GM21619 (cell line): ENCODE measurements at regions not wholly inside any gene's neighbourhood (a gene's known extent, or its start where the extent isn't known, plus 50 kb on each side); places are given as distances from the start of the nearest gene placed in this dataset.
"Not testable (repeated sequence)": the region's sequence is repeated elsewhere in the genome, so short reads cannot be mapped to it uniquely, and the experiment has no call there.

Source experiments
- ATAC-seq: cut with Tn5 transposase; IDR thresholded peaks from one replicate; pipeline ENCODE4 v1.9.1; 2021; ENCODE audit not compliant: unreplicated experiment

DNA sequence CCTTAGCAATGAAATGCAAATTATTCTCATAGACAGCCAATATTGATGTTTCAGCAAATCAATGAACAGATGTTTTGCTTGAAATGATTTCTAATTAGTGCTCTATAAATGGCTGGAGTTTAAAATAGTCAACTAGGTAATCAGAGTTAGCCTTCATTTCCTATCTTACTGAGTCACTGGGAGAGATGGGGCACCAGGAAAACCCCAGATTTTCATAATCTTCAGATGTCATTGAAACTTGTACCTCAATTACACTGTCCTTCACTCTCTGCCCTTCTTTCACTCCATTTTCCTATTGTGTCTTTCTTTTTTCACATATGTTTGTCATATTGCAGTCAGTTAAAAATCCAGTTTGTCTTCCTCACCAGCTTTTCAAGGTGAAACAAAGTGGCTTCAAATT is 92.7 kb downstream of the C12orf75 start:
- no peak for ATAC-seq

DNA sequence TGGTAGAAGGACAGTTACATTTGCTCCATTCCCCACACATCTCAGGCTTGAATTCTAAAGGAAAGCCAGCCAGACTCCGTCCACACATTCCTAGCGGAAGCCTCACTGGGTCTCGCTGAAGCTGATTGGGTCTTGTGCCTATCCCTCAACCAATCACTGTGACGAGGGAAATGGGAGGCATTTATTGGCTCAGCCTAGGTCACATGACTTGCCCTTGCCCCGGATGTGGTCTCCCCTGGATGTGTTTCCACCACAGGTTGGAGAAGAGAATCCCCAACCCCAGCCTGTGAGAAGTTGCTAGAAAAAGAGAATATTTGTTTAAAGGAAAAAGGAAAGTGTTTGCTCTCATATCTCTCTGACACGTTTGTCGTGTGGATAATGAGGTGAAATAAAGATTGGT is 93.4 kb downstream of the C12orf75 start:
- ATAC-seq, result no peak

DNA sequence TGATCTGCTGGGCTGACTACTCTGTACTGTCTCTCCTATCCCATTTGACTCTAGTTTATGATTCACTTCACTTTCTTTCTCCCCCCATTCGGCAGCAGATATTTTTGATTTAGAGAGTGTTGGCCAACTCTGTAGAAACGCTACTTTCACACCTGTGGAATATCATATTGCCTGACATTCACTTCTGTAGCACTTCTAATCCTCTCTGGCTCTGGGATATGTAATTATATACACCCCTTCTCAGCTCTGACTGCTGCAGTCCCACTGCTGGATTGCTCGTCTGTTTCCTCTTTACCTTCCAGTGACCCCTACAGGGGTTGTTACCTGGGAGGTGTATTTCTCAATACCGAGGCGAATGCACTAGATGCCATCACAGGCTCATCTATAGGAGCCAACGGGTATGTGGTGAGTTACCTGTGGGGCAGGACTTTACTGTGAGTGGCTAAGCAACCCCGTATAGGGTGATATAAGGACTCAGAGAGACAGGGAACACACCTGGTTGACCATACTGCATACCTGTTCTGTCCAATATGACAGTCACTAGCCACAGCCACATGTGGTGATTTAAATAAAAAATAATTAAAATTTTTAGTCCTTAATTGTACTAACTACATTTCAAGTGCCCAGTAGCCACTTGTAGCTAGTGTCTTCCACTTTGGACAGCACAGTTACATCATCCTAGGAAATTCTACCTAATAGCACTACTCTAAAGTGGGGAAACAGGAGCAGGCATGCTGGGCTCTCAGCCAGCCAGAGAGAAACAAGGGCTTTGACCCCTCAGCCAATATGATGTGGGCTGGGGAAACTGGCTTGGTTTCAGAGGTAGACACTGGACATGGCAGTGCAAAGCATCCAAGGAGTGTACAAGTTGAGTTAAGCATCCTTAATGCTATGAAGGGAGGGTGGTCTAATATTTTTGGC is 95.0 kb downstream of the C12orf75 start:
- no peak for ATAC-seq

DNA sequence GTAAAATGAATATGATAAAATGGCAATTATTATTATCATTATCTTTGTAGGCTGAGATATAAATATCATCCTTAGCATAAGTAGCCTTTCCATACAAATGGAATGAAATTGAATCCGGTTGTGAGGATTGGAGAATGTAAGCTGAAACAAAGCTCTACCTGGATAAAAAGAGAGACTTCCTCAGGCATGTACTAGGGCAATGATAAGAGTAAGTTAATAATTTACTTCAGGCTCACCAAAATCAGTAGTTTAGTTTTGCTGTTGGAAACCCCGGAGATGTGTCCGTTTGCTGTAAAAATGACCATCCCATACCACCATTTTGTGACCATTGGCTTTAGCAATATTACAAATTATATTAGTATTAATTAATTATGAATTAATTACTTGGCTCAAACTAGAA is 96.3 kb downstream of the C12orf75 start:
- no peak for ATAC-seq

DNA sequence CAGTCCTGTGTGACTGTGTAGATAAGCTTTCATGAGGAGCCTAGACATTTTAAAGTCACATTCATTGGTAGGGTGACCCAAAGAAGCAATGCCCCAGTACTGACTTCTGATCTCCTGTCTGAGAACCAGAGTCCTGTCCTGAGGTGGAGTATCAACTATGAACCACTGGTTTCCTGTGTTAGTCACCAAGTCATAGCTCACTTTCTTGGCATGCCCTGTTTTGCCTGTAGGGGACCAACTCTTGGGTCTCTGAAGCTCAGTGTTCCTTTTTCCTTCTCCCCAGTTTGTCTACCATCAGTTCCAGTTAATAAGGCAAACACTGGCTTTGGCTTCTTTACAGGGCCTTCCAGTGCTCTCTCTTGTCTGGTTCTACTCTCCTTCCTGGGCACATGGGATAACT is 97.4 kb downstream of the C12orf75 start:
- peak; percentile 51 for ATAC-seq

DNA sequence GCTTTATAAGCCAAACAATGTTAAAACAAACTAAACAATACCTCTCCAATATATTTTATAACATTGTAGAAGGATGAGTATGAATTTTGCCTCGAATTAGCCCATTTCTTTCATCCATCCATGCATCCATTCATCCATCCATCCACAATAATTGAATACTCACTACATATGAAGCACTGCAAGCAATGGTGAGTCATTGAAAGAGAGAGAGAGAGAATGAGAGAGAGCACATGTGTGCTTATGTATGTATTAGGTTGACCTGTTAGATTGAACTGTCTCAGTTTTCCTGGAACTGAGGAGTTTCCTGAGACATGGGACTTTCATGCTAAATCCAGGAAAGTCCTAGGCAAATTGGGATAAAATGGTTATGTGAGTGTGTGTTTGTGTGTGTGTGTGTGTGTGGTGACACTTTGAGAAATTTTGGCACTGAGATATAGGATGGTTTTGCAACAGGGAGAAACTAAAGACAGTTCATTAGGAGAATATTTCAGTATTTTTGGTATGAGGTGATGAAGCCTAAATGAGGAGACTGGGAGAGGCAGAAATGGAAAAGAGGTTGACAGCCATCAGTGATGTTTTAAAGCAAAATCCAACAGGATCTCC is 98.4 kb downstream of the C12orf75 start:
- no peak for ATAC-seq

DNA sequence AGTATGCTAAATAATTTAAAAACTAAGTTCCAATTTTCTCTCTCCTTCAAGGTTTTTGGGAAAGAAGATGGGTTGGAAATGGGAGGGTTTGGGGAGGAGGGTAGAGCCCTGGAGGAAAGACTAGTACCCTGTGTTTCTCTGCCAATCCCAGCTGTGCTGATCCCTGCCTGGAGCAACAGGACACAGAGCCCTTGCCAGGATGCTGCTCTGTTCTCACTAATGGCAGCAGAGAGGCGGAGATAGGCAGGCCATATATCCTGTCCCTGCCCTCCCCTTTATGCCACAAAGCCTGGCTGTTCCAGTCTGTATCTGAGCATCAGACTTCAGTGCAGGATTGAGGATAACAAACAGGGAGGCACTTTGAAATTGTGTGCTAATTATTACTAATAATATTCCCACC is 99.0 kb downstream of the C12orf75 start:
- no peak for ATAC-seq

DNA sequence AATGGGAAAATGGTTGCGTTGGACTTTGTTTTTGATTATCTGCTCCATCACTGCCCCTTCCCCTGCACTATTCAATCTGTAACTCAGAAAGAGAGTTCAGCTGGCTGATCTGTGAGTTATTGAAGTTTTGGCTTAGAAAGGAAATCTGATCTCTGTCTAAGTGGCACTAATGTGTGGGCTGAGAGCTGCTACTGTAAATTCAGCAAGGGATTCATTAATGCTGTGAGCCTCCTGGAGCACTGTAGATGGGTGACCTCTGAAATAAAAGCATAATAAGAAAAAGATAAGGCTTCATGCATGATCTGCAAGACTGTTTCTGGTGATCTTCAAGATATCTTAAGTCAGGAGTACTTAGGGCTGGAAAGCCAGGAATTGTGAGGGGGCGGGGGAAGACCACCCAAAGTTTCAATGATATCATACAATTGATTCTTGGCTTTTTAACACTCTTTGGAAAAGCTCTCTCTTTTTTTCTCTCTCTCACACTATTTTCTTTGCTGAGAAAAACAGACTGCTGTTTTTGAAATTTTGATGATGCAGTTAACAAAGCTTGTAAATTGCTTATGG is 101.1 kb downstream of the C12orf75 start:
- ATAC-seq, result no peak

DNA sequence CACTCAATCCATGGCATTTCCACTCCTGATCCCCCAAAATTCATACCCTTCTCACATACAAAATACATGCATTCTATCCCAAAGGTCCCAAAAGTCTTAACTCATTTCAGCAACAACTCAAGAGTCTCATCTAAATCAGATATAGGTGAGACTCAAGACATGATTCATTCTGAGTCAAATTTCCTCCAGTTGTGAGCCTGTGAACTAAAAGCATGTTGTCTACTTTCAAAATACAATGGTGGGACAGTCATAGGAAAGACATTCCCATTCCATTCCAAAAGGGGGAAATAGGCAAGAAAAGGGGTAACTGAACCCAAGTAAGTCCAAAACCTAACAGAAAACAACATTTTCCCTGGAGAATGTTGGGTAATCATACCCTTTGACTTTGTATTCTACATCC is 103.3 kb downstream of the C12orf75 start:
- ATAC-seq, result no peak

DNA sequence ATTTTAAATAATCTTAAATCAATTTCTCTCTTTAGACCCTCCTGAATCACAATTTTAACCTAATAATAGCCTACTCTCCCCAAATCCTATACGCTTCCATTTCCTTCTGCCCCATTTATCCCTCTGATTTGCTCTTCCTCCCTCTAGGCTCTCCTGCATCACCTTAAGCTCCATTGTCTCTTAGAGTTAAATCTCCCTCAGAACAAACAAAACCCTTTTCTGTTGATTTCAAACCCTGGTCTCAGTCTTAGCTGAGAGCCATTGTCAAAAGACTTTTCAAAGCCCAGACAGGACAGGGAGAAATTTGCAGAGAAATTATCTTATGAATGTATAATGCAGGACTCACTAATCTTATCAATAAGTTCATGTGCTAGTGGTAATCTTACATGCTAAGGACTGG is 106.1 kb downstream of the C12orf75 start:
- ATAC-seq, result no peak

DNA sequence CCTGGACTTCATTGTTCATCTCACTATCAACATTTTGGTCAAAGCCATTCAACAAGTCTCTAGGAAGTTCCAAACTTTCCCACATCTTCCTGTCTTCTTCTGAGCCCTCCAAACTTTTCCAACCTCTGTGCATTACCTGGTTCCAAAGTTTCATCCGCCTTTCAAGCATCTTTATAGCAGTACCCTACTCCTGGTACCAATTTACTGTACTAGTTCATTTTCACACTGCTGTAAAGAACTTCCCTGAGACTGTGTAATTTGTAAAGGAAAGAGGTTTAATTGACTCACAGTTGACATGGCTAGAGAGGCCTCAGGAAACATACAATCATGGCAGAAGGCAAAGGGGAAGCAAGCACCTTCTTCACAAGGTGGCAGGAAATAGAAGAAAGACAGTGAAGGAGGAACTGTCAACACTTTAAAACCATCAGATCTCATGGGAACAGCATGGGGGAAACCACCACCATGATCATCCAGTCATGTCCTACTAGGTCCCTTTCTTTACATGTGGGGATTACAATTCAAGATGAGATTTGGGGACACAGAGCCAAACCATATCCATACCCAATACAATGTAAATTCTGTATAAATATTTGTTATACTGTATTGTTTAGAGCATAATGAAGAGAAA is 109.7 kb downstream of the C12orf75 start:
- no peak for ATAC-seq

DNA sequence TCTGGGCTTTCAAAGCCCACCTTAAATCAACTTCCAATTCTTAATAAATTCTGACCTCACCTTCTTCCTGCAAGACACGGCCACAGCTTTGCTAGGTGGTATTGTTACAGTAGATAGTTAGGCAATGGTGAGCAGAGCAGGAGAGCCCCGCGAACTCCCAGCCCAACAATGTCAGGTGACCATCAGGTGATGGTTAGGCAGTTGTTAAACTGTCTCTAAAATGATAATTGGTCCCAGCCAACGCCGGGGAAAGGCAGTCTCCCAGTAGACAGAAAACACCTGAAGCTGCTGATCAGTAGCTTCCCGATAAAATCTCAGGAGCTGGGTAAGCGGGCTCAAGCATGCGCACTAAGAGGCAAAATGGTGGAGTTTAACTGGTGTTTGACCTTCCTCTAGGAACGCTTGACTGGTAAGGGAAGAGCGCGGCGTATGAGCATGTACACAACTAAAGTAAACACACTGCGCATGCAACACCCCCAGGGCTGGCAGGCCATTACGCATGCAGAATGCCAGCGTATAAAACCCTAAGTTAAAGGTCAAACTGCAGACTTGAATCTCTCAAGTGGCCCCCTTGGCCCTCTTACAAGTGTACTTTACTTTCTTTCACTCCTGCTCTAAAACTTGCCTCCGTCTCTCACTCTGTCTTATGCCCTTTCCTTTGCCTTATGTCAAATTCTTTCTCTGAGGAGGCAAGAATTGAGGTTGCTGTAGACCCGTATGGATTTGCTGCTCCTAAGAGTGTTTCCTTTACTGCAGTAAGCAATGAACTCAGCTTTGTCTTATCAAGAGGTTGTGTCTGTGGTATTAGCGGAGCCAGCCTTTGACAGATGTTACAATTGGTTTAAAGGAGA is 113.5 kb downstream of the C12orf75 start:
- no peak for ATAC-seq

DNA sequence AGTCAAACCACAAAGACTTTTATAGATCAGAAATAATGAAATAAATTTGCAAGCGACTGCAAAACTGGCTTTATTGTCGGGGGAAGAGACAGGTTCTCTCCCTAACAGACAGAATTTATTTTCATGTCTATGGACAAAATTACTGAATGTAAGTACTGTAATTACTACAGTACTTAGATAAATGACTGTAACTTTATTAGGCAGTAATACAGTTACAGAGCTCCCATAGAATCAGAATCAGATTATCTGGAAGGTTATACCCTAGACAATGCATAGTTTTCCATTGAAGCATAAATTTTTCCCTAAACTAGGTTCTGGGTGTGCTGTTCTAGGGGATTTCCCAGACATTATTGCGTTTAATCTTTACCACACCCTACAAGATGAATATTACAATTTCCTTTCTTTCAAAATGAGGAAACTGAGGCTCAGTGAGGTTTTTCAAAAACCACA is 114.2 kb downstream of the C12orf75 start:
- ATAC-seq, result no peak

DNA sequence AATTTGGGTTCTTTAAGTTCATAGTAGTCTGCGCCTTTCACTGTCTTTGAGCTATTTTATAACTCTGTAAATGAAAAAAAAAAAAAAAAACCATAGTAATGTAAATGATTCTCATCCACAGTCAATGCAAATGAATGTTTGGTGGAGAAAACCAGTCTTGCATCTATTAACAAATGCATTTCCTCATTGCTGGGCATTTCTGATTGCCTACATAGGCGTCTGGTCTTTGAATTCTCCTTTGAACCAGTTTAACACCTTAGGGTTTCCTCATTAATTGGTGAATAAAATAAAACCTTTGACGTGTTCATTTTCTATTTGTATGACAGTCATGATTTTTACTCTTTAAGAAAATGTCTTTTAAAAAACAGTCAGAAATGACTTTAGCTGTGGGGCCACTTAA is 114.8 kb downstream of the C12orf75 start:
- no peak for ATAC-seq

DNA sequence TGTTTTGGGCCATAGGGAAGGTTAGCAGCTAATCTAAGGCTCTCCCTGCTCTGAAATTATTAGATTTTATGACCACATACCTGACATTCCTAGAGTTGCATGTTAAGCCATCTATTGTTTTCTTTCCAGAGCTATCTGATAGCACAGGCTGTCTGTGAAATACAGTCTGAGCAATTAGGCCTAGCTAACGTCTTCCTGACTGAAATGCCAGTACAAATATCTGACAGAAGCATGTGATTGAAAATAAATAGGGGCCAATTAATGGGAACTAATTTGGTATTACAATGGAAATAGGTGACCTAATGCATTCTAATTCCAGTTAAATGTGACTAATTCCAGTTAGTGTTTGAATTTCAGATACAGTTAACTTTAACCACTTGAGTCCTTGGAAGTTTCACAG is 115.2 kb downstream of the C12orf75 start:
- no peak for ATAC-seq

DNA sequence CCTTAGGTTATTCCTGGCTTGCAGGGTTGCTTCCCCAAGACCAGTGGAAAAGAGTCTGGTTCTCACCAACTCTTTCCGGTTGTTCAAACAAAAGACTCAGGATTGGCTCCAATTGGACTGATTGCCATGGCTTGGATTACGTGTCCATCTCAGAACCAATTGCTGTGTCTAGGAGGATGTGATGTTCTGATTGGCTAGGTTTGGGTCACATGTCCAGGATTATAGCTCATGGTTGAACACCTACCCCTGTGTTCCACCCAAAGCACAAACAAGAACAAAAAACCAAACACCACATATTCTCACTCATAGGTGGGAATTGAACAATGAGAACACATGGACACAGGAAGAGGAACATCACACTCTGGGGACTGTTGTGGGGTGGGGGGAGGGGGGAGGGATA is 116.0 kb downstream of the C12orf75 start:
- not testable (repeated sequence) for ATAC-seq

DNA sequence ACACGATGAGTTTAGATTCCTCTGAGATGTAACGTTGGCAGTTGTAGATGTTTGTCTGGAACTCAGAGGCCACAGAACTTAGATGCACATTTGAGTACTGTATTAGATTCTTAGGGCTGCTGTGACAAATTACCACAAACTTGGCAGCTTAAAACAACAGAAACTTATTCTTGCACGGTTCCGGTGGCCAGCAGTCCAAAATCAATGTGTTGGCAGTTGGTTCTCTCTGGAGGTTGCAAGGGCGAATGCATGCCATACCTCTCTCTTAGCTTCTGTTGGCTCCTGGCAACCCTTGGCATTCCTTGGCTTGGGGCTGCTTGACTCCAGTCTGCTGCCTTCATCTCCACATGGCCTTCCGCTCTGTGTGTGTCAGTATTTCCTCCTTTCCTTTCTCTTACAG is 118.9 kb downstream of the C12orf75 start:
- ATAC-seq, result no peak

DNA sequence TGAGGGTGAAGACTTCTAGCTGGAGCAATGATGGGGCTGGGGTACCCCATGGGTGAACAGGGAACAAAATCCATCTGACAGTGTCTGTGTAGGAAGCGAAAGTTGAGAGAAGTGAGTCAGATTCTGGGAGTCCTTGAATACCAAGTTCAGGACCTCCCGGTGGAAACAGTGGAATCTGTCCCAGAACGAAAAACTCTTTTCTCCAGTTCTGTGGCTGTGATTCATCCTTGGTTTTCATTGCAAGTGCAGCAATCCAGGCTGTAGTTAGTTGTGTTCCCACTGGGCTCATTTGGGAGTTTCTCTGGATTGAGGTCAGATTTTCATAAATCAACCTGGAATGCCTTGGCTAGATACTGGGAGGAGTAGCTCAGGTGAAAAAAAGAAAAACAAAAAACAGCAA is 120.7 kb downstream of the C12orf75 start:
- ATAC-seq, result no peak

DNA sequence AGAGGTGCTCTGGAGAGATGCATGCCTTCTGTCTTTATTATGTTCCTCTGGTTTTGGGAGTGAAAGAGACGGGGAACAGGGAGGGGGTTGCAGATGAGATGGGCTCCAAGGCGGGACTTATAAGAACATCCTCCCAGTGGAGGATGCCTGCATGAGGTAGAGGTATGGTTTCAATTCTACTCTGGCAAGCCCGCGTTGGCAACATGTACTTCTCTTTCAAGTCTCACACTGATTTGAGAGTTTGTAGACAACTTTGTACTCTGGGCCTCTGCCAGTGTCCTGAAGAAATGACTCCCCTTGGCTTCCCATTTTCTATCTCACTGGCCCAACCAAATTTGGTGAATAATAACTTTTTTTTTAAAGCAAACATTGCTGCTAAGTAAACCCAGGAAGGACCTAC is 121.3 kb downstream of the C12orf75 start:
- ATAC-seq, result no peak

DNA sequence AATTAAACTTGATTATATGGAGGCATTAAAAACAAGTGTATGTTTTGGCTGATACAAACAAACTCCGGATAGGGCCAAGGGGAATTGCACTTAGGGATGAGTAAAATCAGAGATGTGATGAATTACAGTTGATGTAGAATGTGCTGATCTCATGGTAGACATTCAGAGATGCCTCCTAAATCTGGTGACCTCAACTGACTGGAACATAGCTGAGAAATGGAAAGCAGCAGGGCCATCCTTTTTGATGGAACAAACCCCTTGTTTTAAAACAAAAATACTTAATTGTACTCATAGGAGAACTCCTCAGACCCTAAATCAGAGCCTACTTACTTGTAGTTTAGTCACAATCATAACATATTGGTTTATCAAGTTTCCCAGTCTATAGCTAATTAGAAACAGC is 122.8 kb downstream of the C12orf75 start:
- ATAC-seq, result no peak

DNA sequence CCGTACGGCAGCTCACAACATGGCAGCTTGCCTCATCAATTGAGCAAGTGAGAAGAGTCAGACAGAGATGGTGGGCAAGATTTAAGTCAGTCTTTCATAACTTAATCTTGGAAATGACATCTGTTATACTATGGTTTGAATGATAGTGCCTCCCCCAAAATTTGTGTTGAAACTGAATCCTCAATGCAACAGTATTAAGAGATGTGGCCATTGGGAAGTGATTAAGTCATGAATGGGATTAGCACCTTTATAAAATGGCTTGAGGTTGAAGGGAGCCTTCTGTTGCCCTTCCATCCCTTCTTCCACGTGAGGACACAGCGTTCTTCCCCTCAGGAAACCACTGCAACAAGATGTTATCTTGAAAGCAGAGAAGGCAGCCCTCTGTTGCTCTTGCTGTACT is 124.2 kb downstream of the C12orf75 start:
- no peak for ATAC-seq
